HG02840 (cell line): ENCODE measurements at regions not wholly inside any gene's neighbourhood (a gene's known extent, or its start where the extent isn't known, plus 50 kb on each side); places are given as distances from the start of the nearest gene placed in this dataset.
"Not testable (repeated sequence)": the region's sequence is repeated elsewhere in the genome, so short reads cannot be mapped to it uniquely, and the experiment has no call there.

ENCODE experiments used
- ATAC-seq: cut with Tn5 transposase; IDR thresholded peaks from one replicate; pipeline ENCODE4 v1.9.1; 2021; ENCODE audit warnings: mild to moderate bottlenecking, moderate library complexity, moderate number of reproducible peaks; ENCODE audit not compliant: unreplicated experiment, low FRiP score

GRCh38 chr5:40166802-40167201 lies 512.9 kb upstream of the PTGER4 start:
- ATAC-seq = no peak

DNA sequence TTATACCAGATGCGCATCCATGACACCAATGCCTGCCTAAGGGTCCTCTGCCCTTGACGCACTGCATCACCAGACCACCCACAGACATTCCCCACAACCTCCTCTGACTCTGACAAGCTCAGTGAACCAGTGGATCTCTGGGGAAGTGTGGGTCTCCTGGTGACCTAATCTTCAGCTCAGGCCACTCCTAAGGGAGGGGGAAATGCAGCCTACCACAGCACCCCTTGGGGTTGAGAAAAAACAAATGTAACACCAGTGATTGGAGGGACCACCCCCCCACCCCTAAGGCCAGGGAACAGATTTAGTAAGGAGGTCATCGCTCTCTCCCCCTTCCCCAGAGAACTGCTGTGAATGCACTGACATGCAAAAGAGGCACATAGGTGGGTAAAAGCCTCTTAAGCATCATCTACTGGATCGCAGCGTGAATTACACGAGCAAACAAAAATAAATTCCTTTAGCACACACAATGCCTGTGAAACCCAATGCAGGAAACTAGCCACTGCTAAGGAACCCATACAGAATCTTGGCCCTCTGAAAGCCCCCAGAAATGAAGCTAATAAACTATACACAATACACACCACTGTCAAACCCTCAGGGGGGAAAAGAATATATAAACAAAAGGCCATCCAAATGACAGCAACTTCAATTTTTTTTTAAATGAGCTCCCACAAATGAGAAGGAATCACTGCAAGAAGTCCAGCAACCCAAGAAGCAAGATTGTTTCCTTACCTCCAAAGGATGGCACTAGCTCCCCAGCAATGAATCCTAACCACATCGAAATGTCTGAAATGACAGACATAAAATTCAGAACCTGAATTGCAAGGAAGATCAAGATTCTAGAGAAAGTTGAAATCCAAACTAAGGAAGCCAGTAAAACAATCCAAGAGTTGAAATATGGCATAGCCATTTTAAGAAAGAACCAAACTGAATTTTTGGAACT lies 513.7 kb upstream of the PTGER4 start:
- no peak for ATAC-seq

- no peak for ATAC-seq
Measured at GRCh38 chr5:40165106-40165788, 514.5 kb upstream of the PTGER4 start.

- no peak for ATAC-seq
Measured at GRCh38 chr5:40160435-40160834, 519.3 kb upstream of the PTGER4 start.

- no peak for ATAC-seq
Measured at GRCh38 chr5:40154194-40154593, 525.5 kb upstream of the PTGER4 start.

DNA sequence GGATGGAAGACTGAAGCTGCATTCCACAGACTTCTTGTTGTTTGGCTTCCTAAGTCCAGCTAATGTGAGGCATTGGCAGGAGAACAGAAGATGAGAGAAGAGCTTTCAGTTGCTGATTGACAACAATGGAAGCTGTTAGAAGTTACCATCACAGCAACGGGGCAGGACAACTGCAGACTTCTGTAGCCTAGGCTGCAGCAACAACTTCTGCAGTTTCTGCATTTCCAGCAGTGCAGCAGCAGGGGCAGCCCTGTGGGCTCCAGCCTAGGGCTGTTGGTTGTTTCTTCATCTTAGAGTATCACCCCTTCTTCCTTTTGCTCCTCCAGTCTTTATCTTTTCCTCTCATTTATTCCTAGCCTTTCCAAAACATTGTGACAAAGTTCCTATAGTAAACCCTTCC lies 528.8 kb upstream of the PTGER4 start:
- no peak for ATAC-seq

DNA sequence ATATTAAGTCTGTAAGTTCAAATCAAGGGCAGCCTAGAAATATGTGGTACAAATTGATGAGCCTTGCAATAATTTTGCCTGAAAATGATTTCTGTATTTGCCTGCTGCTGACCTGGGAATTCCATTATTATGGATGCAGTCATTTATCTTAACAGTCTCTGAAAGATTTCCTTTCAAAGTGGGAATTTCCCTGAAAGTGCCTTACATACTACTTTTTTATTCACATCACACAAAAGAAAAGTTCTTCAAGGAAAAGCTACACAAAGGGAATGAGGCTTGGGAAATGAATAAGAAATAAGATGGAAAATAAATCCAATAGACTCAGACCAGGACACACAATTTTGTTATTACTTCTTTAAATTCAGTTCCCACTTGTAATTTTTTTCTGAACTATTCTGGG lies 537.8 kb upstream of the PTGER4 start:
- no peak for ATAC-seq

- no peak for ATAC-seq
Measured at GRCh38 chr5:40141418-40141817, 538.3 kb upstream of the PTGER4 start.

DNA sequence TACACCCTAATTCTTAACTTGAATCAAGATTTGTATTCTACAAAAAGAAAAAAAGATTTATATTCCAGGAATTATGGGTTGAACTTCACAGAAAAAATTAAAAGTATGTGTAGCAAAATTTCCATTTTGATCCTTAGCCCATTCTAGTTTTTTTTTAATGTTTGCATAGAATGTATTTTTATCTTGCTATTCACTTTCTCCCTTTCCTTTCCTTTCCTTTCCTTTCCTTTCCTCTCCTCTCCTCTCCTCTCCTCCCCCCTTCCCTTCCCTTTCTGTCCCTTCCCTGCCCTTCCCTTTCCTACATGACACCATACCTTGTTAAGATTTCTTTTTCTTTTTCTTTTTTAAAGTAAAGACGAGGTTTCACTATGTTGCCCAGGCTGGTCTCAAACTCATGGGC lies 542.5 kb upstream of the PTGER4 start:
- ATAC-seq = no peak

DNA sequence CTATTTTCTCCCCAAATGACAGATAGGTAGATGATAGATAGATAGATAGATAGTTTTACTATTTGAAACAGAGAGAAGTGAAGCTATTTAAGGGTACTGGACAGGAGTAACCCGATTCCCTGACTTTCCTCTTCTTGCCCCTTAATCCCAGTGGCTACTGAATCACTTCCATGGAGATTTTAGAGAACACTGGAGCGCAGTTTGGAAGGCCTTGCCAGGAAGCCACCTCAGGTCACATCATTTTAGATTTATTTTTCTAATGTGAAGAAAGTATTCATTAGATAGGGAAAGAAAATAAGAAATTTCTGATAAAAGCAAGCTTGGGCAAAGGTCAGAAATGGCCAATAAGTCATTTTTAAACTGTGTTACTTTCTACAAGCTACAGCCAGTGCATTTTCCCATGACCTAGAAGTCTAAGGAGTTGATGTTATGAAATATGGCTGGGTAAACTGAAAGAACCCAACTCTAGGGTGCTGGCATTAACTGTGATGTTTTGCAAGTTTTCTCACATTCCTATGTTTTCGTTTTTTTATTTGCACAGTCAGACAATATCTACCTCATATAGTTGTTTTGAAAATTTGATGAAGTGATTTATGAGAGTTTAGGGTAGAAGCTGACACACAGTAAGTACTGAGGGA lies 544.7 kb upstream of the PTGER4 start:
- no peak for ATAC-seq

GRCh38 chr5:40124367-40124766 lies 555.3 kb upstream of the PTGER4 start:
- ATAC-seq = no peak

GRCh38 chr5:40121236-40121635 lies 558.5 kb upstream of the PTGER4 start:
- no peak for ATAC-seq

DNA sequence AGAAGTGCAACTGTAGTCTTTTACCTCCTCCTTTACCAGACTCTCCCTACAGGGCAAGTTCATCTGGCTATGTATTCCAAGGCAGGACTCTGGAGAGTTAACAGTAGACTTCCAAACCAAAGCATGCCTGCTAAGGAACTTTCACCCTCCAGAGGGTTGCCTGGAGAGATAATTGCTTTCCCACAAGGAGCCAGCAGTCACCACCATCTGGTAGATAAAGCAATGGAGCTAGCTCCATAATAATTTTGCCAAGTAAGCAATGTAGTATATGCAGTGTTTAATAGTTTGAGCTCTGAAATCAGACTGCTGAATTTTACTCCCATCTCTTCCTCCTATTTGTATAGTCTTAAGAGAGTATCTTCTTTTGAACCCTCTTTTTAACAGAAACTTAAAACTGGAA lies 566.8 kb upstream of the PTGER4 start:
- no peak for ATAC-seq

- not testable (repeated sequence) for ATAC-seq
Measured at GRCh38 chr5:40111036-40111435, 568.7 kb upstream of the PTGER4 start.

GRCh38 chr5:40108764-40109390 lies 570.8 kb upstream of the PTGER4 start:
- not testable (repeated sequence) for ATAC-seq

DNA sequence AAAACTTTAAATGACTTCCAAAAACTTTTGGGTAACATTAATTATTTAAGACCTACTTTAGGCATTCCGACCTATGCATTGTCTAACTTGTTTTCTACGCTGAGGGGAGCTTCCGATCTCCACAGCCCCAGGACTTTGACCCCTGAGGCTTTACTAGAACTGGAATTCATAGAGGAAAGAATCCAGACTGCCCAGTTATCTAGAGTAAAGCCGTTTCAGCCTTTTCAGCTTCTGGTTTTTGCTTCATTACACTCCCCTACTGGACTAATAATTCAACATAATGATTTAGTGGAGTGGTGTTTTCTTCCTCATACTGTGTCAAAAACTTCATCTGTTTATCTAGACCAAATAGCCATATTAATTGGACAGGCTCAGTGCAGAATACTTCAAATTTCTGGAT lies 571.9 kb upstream of the PTGER4 start:
- ATAC-seq = not testable (repeated sequence)

GRCh38 chr5:40106847-40107246 lies 572.9 kb upstream of the PTGER4 start:
- no peak for ATAC-seq

- no peak for ATAC-seq
Measured at GRCh38 chr5:40098313-40098712, 581.4 kb upstream of the PTGER4 start.

DNA sequence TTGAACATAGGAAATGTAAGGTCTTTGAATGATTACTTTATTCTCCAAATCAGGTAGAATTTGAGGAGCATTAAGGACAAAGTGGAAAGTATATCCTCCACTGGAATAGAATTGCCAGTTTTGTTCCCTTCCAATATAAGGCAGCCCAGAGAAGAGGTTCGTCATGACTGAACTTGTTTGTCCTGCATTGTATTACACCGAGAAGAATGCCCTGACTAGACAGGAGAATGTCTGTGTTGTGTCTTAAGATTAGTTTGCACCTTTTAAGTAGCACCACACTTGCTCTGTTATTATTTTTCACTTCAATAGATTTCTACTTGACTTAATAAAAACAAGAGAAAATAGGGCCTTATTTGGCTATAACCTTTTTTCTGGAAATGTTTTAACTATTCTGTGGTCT lies 586.2 kb upstream of the PTGER4 start:
- no peak for ATAC-seq

DNA sequence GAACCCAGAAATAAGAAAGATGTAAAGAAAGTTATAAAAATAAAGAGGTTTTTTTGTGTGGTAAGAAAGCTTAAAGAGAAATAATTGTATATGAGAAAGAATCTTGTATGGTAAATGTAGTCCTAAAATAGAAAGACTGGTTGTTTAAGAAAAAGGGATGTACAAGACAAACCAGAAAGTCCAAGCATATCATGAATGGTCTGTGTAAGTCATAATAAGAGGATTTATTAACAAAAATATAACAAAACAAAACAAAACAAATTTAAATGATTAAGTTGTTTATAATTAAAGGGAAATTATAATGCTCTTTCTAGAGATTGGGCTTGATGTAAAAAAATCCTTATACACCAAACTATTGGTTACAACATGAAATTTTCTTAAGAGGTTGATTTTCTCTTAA lies 590.4 kb upstream of the PTGER4 start:
- ATAC-seq = no peak

DNA sequence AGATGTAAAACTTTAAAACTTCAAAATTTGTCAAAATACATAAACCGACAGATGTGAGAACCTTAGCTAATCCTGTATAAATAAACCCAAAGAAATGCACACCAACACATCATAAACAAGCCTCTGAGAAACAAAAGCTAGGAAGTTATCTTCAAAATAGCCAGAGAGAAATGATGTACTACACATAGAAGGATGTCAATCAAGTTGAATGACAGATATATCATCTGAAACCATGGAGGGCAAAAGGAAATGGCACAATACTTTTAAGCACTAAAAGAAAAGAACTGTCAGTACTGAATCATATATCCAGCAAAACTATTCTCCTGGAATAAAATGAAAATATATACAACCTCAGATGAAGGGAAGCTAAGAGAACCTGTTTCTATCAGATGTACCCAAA lies 595.1 kb upstream of the PTGER4 start:
- no peak for ATAC-seq
